Activated CD4-positive, alpha-beta T cell treated with anti-CD3 and anti-CD28 coated beads for 24 hours (primary cell): ENCODE measurements at regions not wholly inside any gene's neighbourhood (a gene's known extent, or its start where the extent isn't known, plus 50 kb on each side); places are given as distances from the start of the nearest gene placed in this dataset.
"Not testable (repeated sequence)": the region's sequence is repeated elsewhere in the genome, so short reads cannot be mapped to it uniquely, and the experiment has no call there.

Source experiments
- DNase-seq, 2 donors: peaks; one replicate each; pipeline ENCODE4 v3.0.0-alpha.2; 2020; ENCODE audit warnings: low read depth in 2 of 2

DNA sequence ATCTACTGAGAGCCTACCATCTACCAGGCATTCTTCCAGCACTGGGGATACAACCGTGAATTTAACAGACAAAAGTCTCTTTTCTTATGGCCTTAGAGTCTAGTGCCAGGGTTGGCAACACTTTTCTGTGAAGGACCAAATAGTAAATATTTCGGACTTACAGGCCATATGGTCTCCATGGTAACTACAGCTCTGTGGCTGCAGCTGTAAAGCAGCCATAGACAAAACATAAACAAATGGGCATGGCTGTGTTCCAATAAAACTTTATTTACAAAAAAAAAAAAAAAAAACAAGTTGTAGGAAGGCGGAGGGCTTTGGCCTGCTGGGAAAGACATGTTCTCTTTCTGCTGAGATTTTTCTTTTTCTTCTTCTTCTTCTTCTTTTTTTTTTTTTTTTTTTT is 98.7 kb downstream of the ABCC12 start:
- DNase-seq: no peak

DNA sequence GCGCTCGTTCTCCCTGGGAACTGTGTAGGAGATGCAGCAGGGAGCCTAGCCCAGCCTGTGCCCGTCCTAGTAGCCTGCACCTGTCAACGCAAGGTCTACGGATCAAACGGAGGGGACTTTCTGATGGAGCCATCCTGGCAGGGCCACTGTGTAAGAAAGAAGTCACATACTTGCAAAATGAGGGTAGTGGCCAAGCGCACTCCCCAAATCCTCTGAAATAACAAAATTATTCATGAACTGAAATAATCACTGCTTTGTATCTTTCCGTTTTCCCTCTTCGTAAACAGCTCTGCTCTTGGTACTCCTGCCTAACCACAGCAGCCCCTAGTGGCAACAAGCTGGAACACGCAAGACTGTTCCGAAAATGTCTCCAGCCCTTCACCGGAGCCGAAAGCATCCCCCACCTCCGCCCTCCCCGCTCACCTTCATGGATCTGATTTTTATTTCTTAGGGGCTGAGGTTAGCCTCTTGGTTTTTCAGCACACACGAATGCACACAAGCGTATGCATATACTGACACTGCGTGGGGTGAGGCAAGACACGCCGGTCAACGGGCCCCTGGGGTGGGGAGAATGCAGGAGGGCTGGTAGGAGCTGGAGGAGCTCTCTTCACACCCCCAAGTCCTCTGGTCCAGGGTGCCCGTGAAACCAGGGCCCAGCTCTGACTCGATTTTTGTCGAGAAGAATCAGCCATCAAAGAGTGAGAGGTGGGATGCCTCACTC is 100.8 kb downstream of the ABCC12 start:
- peak in 1 of 2 donors; percentile 4 for DNase-seq

DNA sequence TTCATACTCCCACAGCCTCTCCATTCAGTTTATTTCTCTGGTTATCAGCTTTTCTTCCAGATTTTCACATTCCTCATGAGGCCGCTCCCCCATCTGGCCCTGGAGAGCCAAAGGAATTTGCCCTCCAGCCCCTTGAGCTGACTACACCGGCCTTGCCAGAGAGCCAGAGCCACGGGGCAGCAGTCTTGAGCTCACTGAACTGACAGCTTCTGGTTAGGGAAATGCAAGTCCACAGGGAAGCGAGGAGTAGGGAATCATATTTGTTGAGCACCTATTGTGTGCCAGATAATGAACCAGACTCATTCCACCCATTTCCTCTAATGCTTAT is 102.4 kb downstream of the ABCC12 start:
- no peak for DNase-seq

GRCh38 chr16:48052731-48053417 is 102.9 kb downstream of the ABCC12 start:
- no peak for DNase-seq

- DNase-seq: no peak
These were observed 104.9 kb downstream of the ABCC12 start for GRCh38 chr16:48050871-48051270.

- no peak for DNase-seq
These were observed 105.9 kb downstream of the ABCC12 start for GRCh38 chr16:48049847-48050246.

DNA sequence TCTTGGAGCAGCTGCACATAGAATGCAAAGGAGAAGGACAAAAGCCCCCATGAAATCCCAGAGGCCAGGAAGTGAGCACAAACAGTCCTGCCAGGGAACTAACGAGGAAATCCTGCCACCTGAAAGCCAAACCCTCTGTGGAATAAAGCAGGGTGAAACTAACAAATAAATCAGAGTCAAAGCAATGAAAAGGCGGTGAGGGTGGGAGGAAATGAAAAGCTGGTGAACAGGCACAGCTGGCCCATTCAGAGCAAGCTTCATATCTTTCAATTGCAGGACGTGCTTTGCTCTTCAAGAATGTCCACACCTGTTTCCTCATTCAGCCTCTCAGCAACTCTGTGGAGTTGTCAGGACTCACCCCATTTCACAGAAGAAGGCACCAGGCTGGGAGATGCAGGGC is 108.1 kb downstream of the ABCC12 start:
- DNase-seq: no peak

- DNase-seq: no peak
These were observed 108.6 kb downstream of the ABCC12 start for GRCh38 chr16:48047241-48047640.

- no peak for DNase-seq
These were observed 111.7 kb downstream of the ABCC12 start for GRCh38 chr16:48044117-48044516.

DNA sequence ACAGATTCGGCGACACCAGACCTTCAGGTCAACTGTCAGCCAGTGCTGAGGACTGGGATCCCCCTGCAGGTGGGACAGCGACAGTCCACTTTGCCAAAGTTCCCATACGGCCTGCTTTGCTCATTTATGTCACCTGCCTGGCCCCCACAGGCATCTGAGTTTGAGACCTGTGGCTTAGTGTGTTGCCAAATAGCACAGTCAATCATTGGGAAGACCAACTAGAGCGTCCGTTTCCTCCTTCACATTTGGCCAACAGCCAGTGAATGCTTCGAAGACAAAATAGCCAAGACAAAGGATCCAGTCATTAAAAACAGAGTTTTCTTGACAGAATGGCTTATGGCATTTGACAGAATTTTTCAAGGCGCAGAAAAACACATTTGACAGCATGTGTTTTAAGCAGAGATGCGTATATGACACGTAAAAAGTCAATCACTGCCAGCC is 113.8 kb downstream of the ABCC12 start:
- DNase-seq: no peak

DNA sequence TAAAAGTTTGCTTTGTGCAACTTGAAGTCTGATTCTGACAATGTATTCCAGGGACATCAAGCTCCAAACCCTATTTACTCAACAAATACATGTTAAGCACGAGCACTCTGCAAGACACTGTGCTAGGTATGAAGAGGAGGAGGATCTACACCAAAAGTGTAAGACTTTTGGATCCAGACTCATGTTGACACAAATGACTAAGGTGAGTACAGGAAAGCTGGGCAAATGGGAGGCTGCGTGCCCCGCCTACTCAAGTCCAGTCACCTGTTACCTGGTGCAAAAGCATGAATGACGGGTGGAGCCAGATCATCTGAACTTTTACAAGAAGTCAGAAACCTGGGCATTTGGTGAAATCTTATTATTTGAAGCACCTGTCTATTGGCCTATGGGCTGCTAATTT is 120.7 kb downstream of the ABCC12 start:
- DNase-seq: no peak

- DNase-seq: no peak
These were observed 124.9 kb downstream of the ABCC12 start for GRCh38 chr16:48030926-48031325.

DNA sequence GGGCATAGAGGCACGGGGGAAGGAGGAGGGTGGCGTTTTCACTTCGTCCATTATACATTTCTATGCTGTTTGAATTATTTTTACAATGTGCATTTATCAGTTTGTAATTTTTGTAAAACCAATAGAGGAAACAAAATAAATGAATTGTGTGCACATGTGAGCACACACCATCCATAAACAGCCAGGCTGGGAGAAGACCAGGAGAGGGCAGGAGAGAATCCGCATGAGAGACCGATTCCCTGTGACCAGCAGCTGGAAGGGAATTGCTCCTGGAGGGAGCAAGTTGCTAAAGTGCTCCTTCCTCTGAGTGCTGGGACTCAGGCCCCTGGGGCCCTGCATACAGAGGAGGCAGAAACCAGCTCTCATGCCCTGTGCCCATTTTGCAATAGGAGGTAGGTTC is 126.0 kb downstream of the ABCC12 start:
- no peak for DNase-seq

DNA sequence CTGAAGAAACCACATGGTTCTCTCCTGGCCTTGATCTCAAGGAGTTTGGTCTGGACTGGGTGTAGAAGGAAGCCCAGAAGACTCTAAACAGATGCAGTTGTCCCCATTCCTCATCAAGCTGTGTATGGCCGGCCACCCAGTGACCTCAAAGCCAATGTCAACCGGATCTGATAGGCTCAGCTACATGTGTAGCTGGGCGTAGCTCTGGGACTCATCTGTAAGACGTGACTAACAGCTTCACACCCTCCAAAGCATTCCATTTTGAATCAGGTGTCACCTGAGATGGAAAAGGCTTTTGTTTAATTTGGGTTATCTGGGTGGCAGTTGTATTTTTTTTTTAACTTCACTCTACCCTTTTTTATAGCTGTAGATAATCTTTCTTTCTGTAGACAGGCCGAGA is 130.4 kb downstream of the ABCC12 start:
- no peak for DNase-seq

DNA sequence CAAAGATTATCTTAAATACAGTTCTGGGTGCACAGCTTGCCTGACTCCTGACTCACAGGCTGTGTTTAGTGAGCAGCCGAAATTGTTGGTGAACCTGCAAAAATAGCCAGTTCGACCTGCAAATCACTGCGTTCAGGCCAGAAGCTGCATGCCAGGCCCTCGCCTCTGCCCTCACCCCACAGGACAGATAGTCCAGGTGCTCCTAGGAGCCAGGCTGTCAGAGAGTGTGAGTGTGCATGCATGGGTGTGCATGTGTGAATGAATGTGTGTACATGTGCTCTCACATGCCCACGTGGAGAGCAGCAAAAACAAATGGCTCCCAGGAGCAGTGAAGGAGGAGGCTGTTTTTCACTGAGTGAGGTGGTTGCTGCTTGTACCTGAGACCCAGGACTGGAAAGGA is 131.8 kb downstream of the ABCC12 start:
- no peak for DNase-seq

- DNase-seq: no peak
These were observed 133.3 kb downstream of the ABCC12 start for GRCh38 chr16:48022496-48022895.

DNA sequence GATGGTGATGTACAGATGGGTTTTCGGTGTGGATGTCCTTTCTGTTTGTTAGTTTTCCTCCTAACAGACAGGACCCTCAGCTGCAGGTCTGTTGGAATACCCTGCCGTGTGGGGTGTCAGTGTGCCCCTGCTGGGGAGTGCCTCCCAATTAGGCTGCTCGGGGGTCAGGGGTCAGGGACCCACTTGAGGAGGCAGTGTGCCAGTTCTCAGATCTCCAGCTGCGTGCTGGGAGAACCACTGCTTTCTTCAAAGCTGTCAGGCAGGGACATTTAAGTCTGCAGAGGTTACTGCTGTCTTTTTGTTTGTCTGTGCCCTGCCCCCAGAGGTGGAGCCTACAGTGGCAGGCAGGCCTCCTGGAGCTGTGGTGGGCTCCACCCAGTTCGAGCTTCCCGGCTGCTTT is 135.2 kb downstream of the ABCC12 start:
- not testable (repeated sequence) for DNase-seq

DNA sequence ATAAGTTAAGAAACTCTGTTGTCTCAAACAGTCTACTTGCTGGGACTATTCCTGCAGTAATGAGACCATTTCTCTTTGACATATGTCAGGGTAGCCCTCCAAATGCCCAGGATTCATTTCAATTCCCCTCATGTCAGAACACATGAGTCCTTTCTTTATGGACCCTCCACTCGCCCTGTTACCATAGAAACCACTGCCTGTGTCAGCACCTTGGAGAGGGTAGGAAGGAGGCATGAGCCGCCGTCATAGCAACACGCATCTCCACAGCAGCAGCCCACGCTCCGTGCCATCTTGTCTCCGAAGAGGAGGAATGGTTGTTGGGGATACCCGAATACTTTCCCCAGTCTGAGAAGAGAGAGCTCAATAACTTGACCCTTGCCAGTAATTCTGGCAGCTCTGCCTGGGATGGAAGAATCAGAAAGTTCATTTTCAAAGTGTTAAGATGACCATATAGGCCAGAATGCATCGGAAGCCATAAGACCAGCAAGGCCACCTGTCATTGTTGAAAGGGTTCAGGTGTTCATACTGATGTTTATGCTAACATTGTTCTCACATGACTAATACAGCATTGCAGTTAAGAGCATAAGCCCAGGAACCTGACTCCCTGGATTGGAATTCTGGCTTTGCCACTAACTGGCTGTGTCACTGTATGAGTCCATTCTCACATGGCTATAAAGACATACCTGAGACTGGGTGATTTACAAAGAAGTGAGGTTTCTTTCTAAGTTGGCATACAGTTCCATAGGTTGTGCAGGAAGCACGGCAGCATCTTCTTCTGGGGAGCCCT is 141.3 kb downstream of the ABCC12 start:
- DNase-seq: no peak

DNA sequence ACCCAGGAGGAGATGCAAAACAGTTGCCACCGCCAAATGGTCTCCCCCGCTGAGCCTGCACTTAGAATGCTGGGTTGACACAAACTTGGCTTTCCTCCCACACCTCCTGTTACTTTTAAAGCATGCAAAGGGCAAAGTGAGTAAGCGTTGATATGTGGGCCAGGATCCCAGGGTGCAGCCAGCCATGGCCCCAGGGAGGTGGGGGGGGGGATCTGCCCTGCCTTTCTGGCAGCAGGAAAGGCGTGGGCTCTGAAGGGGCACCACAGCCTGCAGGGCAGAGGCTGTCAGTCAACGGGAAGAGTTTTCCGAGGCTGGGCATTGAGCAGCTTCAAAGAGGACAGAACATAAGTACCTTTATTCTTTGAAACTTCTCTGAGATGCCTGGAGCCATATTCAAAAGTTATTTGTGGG is 142.3 kb downstream of the ABCC12 start:
- no peak for DNase-seq

DNA sequence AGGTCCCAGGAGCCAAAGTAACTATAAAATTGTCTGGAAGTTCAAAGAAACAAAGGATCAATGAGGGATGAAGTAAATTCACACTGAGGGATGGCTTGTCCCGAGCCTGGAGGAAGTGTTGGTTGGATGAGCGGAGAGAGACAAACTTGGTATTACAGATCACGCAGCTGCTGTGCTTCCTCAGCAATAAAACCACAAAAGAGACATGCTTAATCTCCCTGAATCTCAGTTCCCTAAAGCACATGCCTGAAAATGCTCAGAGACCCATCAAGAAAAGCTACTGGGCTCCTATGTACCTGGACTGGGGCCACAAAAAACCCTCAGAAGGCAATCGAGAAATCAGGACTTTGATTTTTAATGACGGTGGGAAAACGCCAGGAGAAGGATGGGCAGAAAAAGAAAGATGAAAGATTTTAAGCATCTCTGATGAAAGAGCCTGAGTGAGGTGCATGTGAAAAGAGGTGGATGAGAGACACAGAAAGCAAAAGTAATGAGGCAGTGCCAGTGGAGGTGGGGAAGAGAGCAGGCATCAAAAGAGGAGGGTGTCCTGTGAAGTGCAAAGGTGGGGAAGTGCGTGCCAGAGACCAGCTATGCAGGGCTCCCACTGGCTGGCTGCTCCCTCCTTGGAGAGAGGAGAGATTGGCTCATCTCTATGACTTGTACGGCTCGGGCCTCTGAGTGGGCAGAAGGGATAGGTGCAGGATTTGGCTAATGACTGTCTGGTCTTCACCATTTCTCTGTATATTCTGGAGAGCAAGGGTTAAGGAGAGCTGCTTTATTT is 143.7 kb downstream of the ABCC12 start:
- no peak for DNase-seq

GRCh38 chr16:48011466-48011865 is 144.3 kb downstream of the ABCC12 start:
- no peak for DNase-seq

DNA sequence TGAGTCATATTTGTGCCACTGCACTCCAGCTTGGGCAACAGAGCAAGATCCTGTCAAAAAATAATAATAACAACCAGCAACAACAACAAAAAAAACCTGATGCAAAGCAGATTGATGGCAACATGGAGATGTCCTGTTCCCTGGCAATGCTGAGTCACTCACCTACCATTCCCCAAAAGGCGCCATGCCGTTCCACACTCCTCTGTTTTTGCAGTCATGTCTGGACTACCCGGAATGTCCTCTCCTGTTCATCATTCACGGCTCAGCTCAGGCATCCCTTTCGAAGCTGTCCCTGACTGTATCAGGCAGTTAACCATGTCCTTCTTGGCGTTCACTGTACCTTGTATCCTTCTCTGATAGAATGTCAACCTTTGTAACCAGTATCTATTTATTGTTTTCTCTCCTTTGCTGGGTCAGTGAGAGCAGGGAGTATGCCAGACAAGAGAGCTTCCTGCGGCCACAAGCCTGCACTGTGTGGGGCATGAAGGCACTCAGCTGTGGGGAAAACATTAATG is 147.7 kb downstream of the ABCC12 start:
- no peak for DNase-seq
